ENCODE measurements at regions not wholly inside any gene's neighbourhood (a gene's known extent, or its start where the extent isn't known, plus 50 kb on each side); places are given as distances from the start of the nearest gene placed in this dataset.
"Not testable (repeated sequence)": the region's sequence is repeated elsewhere in the genome, so short reads cannot be mapped to it uniquely, and the experiment has no call there.

- Histone ChIP-seq H3K27me3 (ENCODE audit: control insufficient read depth in 2 of 2, insufficient read depth in 2 of 2, low read length in 2 of 2) (no peaks in the 10 kb centered on the region), H3K4me1 (ENCODE audit: control insufficient read depth in 2 of 2, insufficient read depth in 2 of 2, low read length in 2 of 2) (no peaks in the 10 kb centered on the region), H3K9me3 (ENCODE audit: control insufficient read depth in 2 of 2, low read length in 2 of 2) (no peaks in the 10 kb centered on the region), H3K4me3 (ENCODE audit: low read length in 2 of 2) (no peak overlapping the region), H3K36me3 (ENCODE audit: control insufficient read depth in 2 of 2, insufficient read depth in 2 of 2, low read length in 2 of 2) (no peaks in the 10 kb centered on the region), H3K27ac (ENCODE audit: low read depth in 2 of 2, low read length in 2 of 2) (no peak overlapping the region), H3K9ac (ENCODE audit: low read depth in 1 of 2, low read length in 2 of 2) (no peak overlapping the region)
Measured at GRCh38 chr1:93758842-93759515, 77.3 kb upstream of the BCAR3 start.

DNA sequence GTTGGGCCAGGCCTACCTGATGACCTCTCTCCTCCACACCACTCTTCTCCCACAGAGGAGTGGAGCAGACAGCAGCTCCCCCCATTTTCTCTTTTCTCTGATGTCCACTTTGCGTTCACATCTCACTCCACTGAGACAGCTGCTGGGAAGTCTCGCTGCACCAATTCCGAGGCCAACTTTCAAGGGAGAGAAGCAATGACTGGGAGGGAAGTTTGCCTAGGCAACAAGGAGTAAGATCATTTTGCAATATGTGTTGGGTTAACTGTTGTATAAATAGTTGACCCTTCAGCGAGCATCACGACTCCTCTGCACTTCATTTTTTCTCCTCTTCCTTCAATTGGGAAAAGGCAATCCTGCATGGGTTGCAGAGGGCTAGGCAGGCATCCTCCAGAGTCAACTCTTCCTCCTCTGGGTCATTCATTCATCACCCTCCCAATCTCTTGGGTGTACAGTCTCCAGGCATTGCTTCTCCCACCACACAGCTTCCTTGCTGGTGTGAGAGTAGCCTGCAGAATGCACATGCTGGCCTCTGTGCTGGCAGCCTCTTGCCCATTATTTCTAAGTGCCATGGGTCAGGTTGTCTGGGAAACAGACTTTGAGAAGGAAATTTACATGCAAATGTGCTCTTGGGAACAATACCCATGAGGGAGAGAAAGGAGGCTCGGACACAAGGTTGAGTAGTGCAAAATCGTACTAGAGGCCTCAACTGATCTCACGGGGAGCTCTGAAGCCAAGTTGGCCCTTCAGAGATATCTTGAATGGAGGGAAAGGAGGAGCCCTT is 75.8 kb upstream of the BCAR3 start:
- Histone ChIP-seq H3K4me1 (ENCODE audit: control insufficient read depth in 2 of 2, insufficient read depth in 2 of 2, low read length in 2 of 2) (no peaks in the 10 kb centered on the region), H3K27me3 (ENCODE audit: control insufficient read depth in 2 of 2, insufficient read depth in 2 of 2, low read length in 2 of 2) (no peaks in the 10 kb centered on the region), H3K36me3 (ENCODE audit: control insufficient read depth in 2 of 2, insufficient read depth in 2 of 2, low read length in 2 of 2) (no peaks in the 10 kb centered on the region), H3K4me3 (ENCODE audit: low read length in 2 of 2) (no peak overlapping the region), H3K27ac (ENCODE audit: low read depth in 2 of 2, low read length in 2 of 2) (no peak overlapping the region), H3K9ac (ENCODE audit: low read depth in 1 of 2, low read length in 2 of 2) (no peak overlapping the region), H3K9me3 (ENCODE audit: control insufficient read depth in 2 of 2, low read length in 2 of 2) (no peaks in the 10 kb centered on the region)

GRCh38 chr1:93756657-93757056 is 75.0 kb upstream of the BCAR3 start:
- Histone ChIP-seq H3K9me3 (ENCODE audit: control insufficient read depth in 2 of 2, low read length in 2 of 2) (no peaks in the 10 kb centered on the region), H3K36me3 (ENCODE audit: control insufficient read depth in 2 of 2, insufficient read depth in 2 of 2, low read length in 2 of 2) (no peaks in the 10 kb centered on the region), H3K9ac (ENCODE audit: low read depth in 1 of 2, low read length in 2 of 2) (no peak overlapping the region), H3K27me3 (ENCODE audit: control insufficient read depth in 2 of 2, insufficient read depth in 2 of 2, low read length in 2 of 2) (no peaks in the 10 kb centered on the region), H3K4me3 (ENCODE audit: low read length in 2 of 2) (no peak overlapping the region), H3K4me1 (ENCODE audit: control insufficient read depth in 2 of 2, insufficient read depth in 2 of 2, low read length in 2 of 2) (no peaks in the 10 kb centered on the region), H3K27ac (ENCODE audit: low read depth in 2 of 2, low read length in 2 of 2) (no peak overlapping the region)

- not testable (repeated sequence) for H3K27ac ChIP-seq (ENCODE audit: low read depth in 2 of 2, low read length in 2 of 2); H3K4me3 ChIP-seq (ENCODE audit: low read length in 2 of 2); H3K36me3 ChIP-seq (ENCODE audit: control insufficient read depth in 2 of 2, insufficient read depth in 2 of 2, low read length in 2 of 2); H3K9me3 ChIP-seq (ENCODE audit: control insufficient read depth in 2 of 2, low read length in 2 of 2); H3K27me3 ChIP-seq (ENCODE audit: control insufficient read depth in 2 of 2, insufficient read depth in 2 of 2, low read length in 2 of 2); H3K4me1 ChIP-seq (ENCODE audit: control insufficient read depth in 2 of 2, insufficient read depth in 2 of 2, low read length in 2 of 2); H3K9ac ChIP-seq (ENCODE audit: low read depth in 1 of 2, low read length in 2 of 2)
Measured at GRCh38 chr1:93755251-93755715, 73.6 kb upstream of the BCAR3 start.

DNA sequence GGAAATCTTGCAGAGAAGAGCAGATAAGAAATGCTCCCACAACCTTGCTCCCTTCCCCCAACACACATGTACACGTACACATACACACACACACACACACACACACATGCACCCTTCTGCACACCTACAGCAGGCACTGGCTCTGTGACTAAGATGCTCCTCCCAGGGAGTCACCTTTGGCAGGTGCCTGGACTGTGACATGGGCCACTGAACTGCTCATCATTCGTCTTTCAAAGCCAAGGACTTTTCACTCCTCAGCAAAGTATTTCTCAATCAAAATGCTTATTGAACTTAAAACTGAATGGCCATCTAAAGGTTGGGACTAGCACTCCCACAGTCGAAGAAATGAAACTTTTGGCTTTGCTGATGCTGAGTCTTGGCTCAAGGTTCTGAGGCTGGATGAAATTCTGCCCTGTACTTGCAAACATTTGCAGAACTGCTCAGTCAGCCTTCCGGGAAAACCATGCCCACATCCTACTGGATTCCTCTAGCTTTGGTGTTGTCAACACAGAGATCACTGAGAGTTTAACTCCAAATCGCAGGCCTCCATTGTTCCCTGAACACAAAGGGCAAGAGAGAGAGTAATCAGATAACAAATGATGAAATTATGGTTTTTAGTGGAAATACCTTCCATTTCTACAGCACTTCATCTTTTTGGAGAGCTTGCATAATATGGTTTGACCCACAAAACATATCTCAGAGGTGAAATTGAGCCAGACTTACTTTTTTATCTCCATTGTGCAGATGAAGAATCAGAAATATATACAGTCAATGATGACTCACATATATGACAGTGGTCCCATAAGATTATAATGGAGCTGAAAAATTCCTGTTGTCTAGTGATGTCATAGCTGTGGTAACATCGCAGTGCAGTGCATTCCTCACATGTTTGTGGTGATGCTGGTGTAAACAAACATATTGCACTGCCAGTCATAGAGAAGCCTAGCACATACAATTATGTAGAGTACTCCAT is 72.4 kb upstream of the BCAR3 start:
- Histone ChIP-seq H3K9ac (ENCODE audit: low read depth in 1 of 2, low read length in 2 of 2) (no peak overlapping the region), H3K4me1 (ENCODE audit: control insufficient read depth in 2 of 2, insufficient read depth in 2 of 2, low read length in 2 of 2) (peaks cover 0 to 5% of the 10 kb centered on the region in 2 donors), H3K27ac (ENCODE audit: low read depth in 2 of 2, low read length in 2 of 2) (no peak overlapping the region), H3K36me3 (ENCODE audit: control insufficient read depth in 2 of 2, insufficient read depth in 2 of 2, low read length in 2 of 2) (no peaks in the 10 kb centered on the region), H3K9me3 (ENCODE audit: control insufficient read depth in 2 of 2, low read length in 2 of 2) (no peaks in the 10 kb centered on the region), H3K27me3 (ENCODE audit: control insufficient read depth in 2 of 2, insufficient read depth in 2 of 2, low read length in 2 of 2) (no peaks in the 10 kb centered on the region), H3K4me3 (ENCODE audit: low read length in 2 of 2) (no peak overlapping the region)

DNA sequence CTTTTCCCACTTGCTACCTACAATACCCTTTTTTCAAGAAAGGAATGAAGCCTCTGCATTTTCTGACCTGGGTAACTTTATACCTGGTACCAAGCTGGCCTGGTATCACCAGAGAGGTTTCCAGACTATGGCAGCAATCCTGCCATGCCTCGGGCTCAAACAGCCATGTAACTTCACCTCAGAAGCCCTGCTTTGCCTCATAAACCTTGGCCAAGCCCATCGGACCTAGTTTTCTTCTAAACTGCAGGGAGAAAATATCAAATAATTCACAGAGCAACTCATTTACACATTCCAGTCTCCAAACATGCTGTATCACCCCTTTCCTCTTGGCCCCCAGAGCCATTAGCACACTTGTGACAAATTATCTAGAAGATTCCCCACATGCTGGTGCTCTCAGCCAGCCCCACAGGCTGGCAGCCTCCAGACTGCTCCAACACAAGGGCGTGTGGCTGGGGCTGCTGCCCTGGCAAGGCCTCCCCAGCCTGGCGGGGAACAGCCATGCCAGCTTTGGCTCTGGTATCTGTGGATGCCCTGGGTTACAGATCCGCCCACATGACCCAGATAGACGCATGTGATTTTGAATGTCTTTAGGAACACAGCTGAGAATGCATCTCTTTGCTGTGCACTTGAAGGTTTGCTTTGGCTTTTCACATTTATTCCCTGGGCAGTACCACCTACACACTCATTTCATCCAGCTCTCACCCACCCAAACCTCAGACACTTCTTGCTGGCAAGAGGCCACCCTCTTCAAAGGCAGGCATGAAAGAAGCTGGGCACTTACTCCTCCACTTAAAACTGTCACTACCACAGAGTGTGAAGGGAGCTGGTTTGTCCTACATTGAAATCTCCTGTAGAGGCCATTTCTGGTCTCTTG is 70.0 kb upstream of the BCAR3 start:
- H3K9ac ChIP-seq (ENCODE audit: low read depth in 1 of 2, low read length in 2 of 2): no peak overlapping the region
- no peaks in the 10 kb centered on the region for H3K36me3 ChIP-seq (ENCODE audit: control insufficient read depth in 2 of 2, insufficient read depth in 2 of 2, low read length in 2 of 2)
- peaks cover 0 to 5% of the 10 kb centered on the region in 2 donors for H3K4me1 ChIP-seq (ENCODE audit: control insufficient read depth in 2 of 2, insufficient read depth in 2 of 2, low read length in 2 of 2)
- no peak overlapping the region for H3K27ac ChIP-seq (ENCODE audit: low read depth in 2 of 2, low read length in 2 of 2)
- no peak overlapping the region for H3K4me3 ChIP-seq (ENCODE audit: low read length in 2 of 2)
- H3K27me3 ChIP-seq (ENCODE audit: control insufficient read depth in 2 of 2, insufficient read depth in 2 of 2, low read length in 2 of 2): no peaks in the 10 kb centered on the region
- peaks cover 0 to 4% of the 10 kb centered on the region in 2 donors for H3K9me3 ChIP-seq (ENCODE audit: control insufficient read depth in 2 of 2, low read length in 2 of 2)

DNA sequence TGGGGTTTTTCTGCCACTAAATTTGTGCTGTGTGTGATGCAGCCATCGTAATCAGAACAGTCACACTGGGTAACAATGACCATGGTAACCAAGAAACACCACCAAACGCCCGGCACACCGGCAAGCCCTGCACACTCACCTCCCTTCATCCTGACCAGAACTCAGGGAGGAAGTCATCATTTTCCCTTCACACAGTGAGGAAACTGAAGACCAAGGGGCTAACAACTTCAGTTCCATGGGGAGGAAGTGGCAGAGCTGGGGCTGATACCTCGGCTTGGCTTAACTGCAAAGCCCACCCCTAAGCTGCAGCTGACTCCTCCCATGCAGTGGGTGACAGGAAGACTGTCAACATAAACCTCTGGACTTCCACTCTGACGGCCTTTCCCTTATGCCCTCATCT is 69.3 kb upstream of the BCAR3 start:
- Histone ChIP-seq H3K36me3 (ENCODE audit: control insufficient read depth in 2 of 2, insufficient read depth in 2 of 2, low read length in 2 of 2) (no peaks in the 10 kb centered on the region), H3K9me3 (ENCODE audit: control insufficient read depth in 2 of 2, low read length in 2 of 2) (peaks cover 0 to 4% of the 10 kb centered on the region in 2 donors), H3K9ac (ENCODE audit: low read depth in 1 of 2, low read length in 2 of 2) (no peak overlapping the region), H3K4me1 (ENCODE audit: control insufficient read depth in 2 of 2, insufficient read depth in 2 of 2, low read length in 2 of 2) (peaks cover 0 to 5% of the 10 kb centered on the region in 2 donors), H3K27ac (ENCODE audit: low read depth in 2 of 2, low read length in 2 of 2) (no peak overlapping the region), H3K27me3 (ENCODE audit: control insufficient read depth in 2 of 2, insufficient read depth in 2 of 2, low read length in 2 of 2) (no peaks in the 10 kb centered on the region), H3K4me3 (ENCODE audit: low read length in 2 of 2) (no peak overlapping the region)

GRCh38 chr1:93749894-93750301 is 68.3 kb upstream of the BCAR3 start:
- Histone ChIP-seq H3K27ac (ENCODE audit: low read depth in 2 of 2, low read length in 2 of 2) (peak overlapping the region in 1 of 2 donors; percentile 3), H3K36me3 (ENCODE audit: control insufficient read depth in 2 of 2, insufficient read depth in 2 of 2, low read length in 2 of 2) (no peaks in the 10 kb centered on the region), H3K27me3 (ENCODE audit: control insufficient read depth in 2 of 2, insufficient read depth in 2 of 2, low read length in 2 of 2) (no peaks in the 10 kb centered on the region), H3K9ac (ENCODE audit: low read depth in 1 of 2, low read length in 2 of 2) (no peak overlapping the region), H3K4me1 (ENCODE audit: control insufficient read depth in 2 of 2, insufficient read depth in 2 of 2, low read length in 2 of 2) (peaks cover 0 to 5% of the 10 kb centered on the region in 2 donors), H3K4me3 (ENCODE audit: low read length in 2 of 2) (no peak overlapping the region), H3K9me3 (ENCODE audit: control insufficient read depth in 2 of 2, low read length in 2 of 2) (peaks cover 0 to 4% of the 10 kb centered on the region in 2 donors)

GRCh38 chr1:93749487-93749886 is 67.8 kb upstream of the BCAR3 start:
- no peaks in the 10 kb centered on the region for H3K27me3 ChIP-seq (ENCODE audit: control insufficient read depth in 2 of 2, insufficient read depth in 2 of 2, low read length in 2 of 2)
- peaks cover 0 to 5% of the 10 kb centered on the region in 2 donors for H3K4me1 ChIP-seq (ENCODE audit: control insufficient read depth in 2 of 2, insufficient read depth in 2 of 2, low read length in 2 of 2)
- peaks cover 0 to 4% of the 10 kb centered on the region in 2 donors for H3K9me3 ChIP-seq (ENCODE audit: control insufficient read depth in 2 of 2, low read length in 2 of 2)
- no peak overlapping the region for H3K9ac ChIP-seq (ENCODE audit: low read depth in 1 of 2, low read length in 2 of 2)
- H3K27ac ChIP-seq (ENCODE audit: low read depth in 2 of 2, low read length in 2 of 2): no peak overlapping the region
- H3K36me3 ChIP-seq (ENCODE audit: control insufficient read depth in 2 of 2, insufficient read depth in 2 of 2, low read length in 2 of 2): no peaks in the 10 kb centered on the region
- H3K4me3 ChIP-seq (ENCODE audit: low read length in 2 of 2): no peak overlapping the region
